C4-2B (cell line): ENCODE measurements at regions not wholly inside any gene's neighbourhood (a gene's known extent, or its start where the extent isn't known, plus 50 kb on each side); places are given as distances from the start of the nearest gene placed in this dataset.

ENCODE experiments used
- H3K27ac ChIP-seq: fragments of 450-650 bp; 2 replicates; pipeline ENCODE4 v1.5.1; 2017
- ZFX ChIP-seq: fragments of 450-650 bp; IDR thresholded peaks from 2 replicates; pipeline ENCODE4 v1.6.1; 2017
- TF ChIP-seq, protein P1 (sequence below): fragments of 450-650 bp; conservative IDR thresholded peaks from 2 replicates; pipeline ENCODE4 v1.5.1; 2017; ENCODE audit warnings: mild to moderate bottlenecking

GRCh38 chr2:204228169-204228886 lies 291.8 kb downstream of the ICOS start:
- H3K27ac ChIP-seq, result no peak overlapping the region
- TF ChIP-seq ZFX, result no peak
- TF ChIP-seq, protein P1, sequence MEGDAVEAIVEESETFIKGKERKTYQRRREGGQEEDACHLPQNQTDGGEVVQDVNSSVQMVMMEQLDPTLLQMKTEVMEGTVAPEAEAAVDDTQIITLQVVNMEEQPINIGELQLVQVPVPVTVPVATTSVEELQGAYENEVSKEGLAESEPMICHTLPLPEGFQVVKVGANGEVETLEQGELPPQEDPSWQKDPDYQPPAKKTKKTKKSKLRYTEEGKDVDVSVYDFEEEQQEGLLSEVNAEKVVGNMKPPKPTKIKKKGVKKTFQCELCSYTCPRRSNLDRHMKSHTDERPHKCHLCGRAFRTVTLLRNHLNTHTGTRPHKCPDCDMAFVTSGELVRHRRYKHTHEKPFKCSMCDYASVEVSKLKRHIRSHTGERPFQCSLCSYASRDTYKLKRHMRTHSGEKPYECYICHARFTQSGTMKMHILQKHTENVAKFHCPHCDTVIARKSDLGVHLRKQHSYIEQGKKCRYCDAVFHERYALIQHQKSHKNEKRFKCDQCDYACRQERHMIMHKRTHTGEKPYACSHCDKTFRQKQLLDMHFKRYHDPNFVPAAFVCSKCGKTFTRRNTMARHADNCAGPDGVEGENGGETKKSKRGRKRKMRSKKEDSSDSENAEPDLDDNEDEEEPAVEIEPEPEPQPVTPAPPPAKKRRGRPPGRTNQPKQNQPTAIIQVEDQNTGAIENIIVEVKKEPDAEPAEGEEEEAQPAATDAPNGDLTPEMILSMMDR, result no peak

DNA sequence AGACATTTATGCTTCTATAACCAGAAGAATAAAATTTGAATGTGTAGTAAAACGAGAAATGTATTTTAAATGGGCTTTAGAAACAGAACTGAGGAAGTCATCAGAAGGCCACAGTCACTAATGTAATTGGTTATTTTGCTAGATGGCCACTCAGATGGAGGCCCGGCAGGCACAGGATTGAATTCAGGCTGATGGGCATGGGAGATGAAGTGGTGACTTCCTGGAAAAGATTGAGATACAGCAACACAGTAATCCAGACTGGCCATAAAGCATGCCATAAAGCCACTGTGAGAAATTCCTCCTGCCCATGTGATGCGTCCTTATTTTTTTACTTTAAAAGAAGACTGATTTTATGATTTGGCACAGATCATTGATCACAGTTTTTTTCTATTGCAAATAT lies 297.7 kb downstream of the ICOS start:
- H3K27ac ChIP-seq, result no peak overlapping the region
- TF ChIP-seq ZFX, result no peak
- TF ChIP-seq, protein P1, result no peak

GRCh38 chr2:204234879-204235278 lies 298.3 kb downstream of the ICOS start:
- TF ChIP-seq ZFX, result no peak
- TF ChIP-seq, protein P1, result no peak
- no peak overlapping the region for H3K27ac ChIP-seq

DNA sequence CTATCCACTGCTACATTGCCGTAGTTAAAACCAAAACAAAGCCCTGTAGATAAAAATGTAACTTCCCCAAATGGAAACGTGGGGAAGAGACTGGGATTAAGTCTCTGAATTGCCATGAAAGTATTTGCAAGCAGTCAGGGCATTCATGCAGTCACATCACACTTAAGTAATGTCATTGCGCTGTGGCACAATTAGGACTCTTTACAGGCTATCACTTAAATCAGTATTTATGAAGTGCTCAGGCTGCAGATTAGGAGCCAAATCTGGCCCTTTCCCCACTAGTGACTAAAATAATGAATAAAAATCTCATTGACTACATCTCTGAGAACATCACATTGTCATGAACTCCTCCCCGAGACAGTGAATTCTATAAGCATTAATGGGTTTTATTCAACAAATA lies 300.9 kb downstream of the ICOS start:
- TF ChIP-seq, protein P1, result no peak
- TF ChIP-seq ZFX, result no peak

GRCh38 chr2:204239411-204240165 lies 303.0 kb downstream of the ICOS start:
- no peak for TF ChIP-seq ZFX
- TF ChIP-seq, protein P1, result no peak
- no peak overlapping the region for H3K27ac ChIP-seq

More for the DNA sequence above, 300.9 kb downstream of the ICOS start:
- H3K27ac ChIP-seq, result no peak overlapping the region

- no peak overlapping the region for H3K27ac ChIP-seq
- TF ChIP-seq ZFX, result no peak
- TF ChIP-seq, protein P1, result no peak
Measured at GRCh38 chr2:204240961-204241360, 304.3 kb upstream of the PARD3B start.

DNA sequence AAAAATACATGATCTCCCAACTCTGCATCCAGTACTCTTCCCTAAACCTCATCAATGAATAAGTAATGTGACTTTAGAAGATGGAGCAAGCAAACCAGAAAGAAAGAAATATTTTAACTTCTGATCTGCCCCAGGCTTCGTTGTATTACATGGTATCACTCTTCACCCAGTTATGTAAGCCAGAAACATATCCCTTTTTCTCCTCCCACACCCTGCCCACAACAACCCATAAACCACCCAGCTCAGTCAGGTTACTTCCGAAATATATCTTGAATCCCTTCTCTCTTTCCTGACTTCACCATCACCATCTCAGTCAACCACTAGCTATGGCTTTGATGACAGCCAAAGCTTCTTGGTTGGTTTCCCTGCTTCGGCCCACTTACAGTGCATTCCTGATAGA lies 295.8 kb upstream of the PARD3B start:
- no peak overlapping the region for H3K27ac ChIP-seq
- no peak for TF ChIP-seq ZFX
- TF ChIP-seq, protein P1, result no peak
